ENCODE measurements at regions not wholly inside any gene's neighbourhood (a gene's known extent, or its start where the extent isn't known, plus 50 kb on each side); places are given as distances from the start of the nearest gene placed in this dataset.

- peak; percentile 95 for TF ChIP-seq ATF3 (IDR thresholded peaks at IDR 0.05)
- no peak for TF ChIP-seq ATF3 (CRISPR knock-in tag; conservative IDR thresholded peaks at IDR 0.05)
- TF ChIP-seq GTF2F1 (IDR thresholded peaks at IDR 0.05; ENCODE audit: low read depth, low read length) = no peak
- peak; percentile 30; the same call in 1 of the 2 replicates for TF ChIP-seq GABPA (tag; conservative IDR thresholded peaks at IDR 0.05; ENCODE audit: low read depth)
- TF ChIP-seq STAT5B (CRISPR knock-in tag; IDR thresholded peaks at IDR 0.05) = no peak
- no peak for TF ChIP-seq RUNX1 (IDR thresholded peaks at IDR 0.05; ENCODE audit: low read depth)
- TF ChIP-seq EZH2 (IDR thresholded peaks at IDR 0.05; ENCODE audit: borderline replicate concordance, low read depth, low read length) = no peak
- TF ChIP-seq E2F1 (CRISPR knock-in tag; IDR thresholded peaks at IDR 0.05) = no peak
- TF ChIP-seq ZNF184 (CRISPR knock-in tag; IDR thresholded peaks at IDR 0.05) = no peak
- TF ChIP-seq NR0B1 (IDR thresholded peaks at IDR 0.05; ENCODE audit: partially characterized antibody) = no peak
- TF ChIP-seq CREB3 (tag; conservative IDR thresholded peaks at IDR 0.05; ENCODE audit: low read depth) = peak; percentile 69; the same call in 1 of the 2 replicates
- no peak for TF ChIP-seq NUFIP1 (IDR thresholded peaks at IDR 0.05; ENCODE audit: partially characterized antibody)
- TF ChIP-seq ZNF512 (tag; IDR thresholded peaks at IDR 0.05) = no peak
- no peak for TF ChIP-seq SNRNP70 (optimal IDR thresholded peaks at IDR 0.05; ENCODE audit: low read depth, low read length)
- no peak for TF ChIP-seq ZNF24 (IDR thresholded peaks at IDR 0.05)
- no peak for TF ChIP-seq ELF1 (tag; IDR thresholded peaks at IDR 0.05)
- TF ChIP-seq MNT (conservative IDR thresholded peaks at IDR 0.05) = no peak
- TF ChIP-seq TAF7 (tag; IDR thresholded peaks at IDR 0.05) = peak; percentile 40; the same call in 1 of the 2 replicates
- TF ChIP-seq CBX5 (IDR thresholded peaks at IDR 0.05; ENCODE audit: borderline replicate concordance, low read depth) = no peak
- no peak for TF ChIP-seq TAF9B (IDR thresholded peaks at IDR 0.05; ENCODE audit: partially characterized antibody)
Measured at GRCh38 chr2:198214114-198214596, 409.8 kb downstream of the PLCL1 start (continued).
